ENCODE measurements at regions not wholly inside any gene's neighbourhood (a gene's known extent, or its start where the extent isn't known, plus 50 kb on each side); places are given as distances from the start of the nearest gene placed in this dataset.
"Not testable (repeated sequence)": the region's sequence is repeated elsewhere in the genome, so short reads cannot be mapped to it uniquely, and the experiment has no call there.

DNA sequence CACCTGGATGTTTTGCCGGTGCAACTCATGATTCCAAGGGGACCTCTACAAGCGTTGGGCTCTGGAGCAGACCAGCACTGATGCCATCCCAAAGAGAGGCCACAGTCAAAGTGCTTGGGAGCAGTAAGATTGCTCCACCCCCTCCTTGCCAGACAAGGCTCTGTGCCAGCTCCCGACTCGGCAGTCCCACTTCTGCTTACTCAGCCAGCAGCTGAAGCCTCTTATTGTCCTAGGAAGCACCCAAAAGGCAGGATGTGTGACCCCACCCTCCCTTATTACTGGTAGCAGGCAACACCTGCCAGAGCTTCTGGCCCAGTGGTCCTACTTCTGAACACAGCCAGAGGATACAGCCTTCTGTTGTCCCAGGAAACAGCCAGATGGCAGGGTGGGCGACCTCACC lies 614.2 kb downstream of the TENT5A start:
- intact Hi-C loops (cut with micrococcal nuclease) = no loop called here

GRCh38 chr6:81130969-81131368 lies 621.5 kb downstream of the TENT5A start:
- intact Hi-C loops (cut with micrococcal nuclease) = no loop called here

GRCh38 chr6:81130061-81130460 lies 622.4 kb downstream of the TENT5A start:
- intact Hi-C loops (cut with micrococcal nuclease) = no loop called here

DNA sequence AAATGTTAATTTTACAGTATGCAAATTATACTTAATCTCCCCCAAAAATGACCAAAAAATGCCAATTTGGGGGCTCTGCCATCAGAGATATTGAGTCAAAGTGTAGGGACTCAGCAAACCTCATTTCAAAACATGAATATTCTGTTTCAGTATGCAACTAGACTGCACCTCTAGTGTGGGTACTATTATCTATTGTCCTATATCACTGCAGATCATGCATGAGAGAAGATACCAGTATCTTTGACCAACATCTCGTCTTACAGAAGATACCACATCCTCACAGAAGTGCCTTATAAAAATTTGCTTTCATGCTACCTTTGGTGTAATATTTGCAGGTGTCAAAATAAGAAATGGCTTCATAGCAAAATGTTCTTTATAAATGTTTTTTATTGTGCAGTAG lies 623.8 kb downstream of the TENT5A start:
- intact Hi-C loops (cut with micrococcal nuclease) = no loop called here

- intact Hi-C loops (cut with micrococcal nuclease) = no loop called here
Observed at GRCh38 chr6:81126150-81126549, 626.3 kb downstream of the TENT5A start.

DNA sequence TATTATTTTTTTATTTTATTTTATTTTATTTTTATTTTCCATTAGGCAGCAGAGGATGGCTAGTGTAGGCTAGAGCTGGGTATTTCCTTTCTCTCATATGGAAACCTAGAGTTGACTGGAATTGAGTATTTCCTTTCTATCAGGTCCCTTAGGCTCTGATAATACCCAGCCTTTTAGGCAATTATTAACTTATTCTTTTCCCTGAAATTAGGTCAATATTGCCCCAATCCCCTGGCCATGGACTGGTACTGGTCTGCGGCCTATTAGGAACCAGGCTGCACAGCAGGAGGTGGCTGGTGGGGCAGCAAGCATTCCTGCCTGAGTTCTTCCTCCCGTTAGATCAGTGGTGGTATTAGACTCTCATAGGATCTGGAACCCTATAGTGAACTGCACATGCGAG lies 632.2 kb downstream of the TENT5A start:
- intact Hi-C loops (cut with micrococcal nuclease) = no loop called here

GRCh38 chr6:81105998-81106397 lies 646.5 kb downstream of the TENT5A start:
- intact Hi-C loops (cut with micrococcal nuclease) = no loop called here

- intact Hi-C loops (cut with micrococcal nuclease) = no loop called here
Observed at GRCh38 chr6:81098109-81098814, 654.2 kb downstream of the TENT5A start.

DNA sequence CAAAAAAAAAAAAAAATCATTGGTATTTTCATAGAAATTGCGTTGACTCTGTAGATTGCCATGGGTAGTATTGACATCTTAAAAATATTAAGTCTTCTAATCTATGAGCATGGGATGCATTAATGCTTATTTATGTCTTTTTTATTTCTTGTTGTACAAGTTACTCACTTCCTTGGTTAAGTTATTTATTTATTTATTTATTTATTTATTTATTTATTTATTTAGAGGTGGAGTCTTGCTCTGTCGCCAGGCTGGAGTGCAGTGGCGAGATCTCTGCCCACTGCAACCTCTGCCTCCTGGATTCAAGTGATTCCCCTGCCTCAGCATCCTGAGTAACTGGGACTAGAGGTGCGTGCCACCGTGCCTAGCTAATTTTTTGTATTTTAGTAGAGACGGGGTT lies 656.0 kb downstream of the TENT5A start:
- intact Hi-C loops (cut with micrococcal nuclease) = not testable (repeated sequence)

DNA sequence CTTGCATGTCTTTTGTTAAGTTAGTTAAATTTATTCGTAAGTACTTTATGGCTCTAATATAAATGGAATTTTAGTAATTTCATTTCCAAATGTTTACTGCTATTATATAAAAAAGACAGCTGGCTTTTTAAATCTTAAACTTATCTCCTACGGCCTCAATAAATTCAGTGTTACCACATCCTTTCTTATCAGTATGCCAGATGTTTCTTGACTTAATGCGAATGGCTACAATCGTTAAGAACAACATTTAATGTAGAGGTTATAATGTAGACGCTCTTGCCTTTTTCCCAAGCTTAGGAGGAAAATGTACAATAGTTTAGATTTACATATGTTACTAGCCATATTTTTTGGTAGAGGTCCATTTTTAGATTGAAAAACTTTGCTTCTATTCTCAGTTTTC lies 659.4 kb downstream of the TENT5A start:
- intact Hi-C loops (cut with micrococcal nuclease) = no loop called here

DNA sequence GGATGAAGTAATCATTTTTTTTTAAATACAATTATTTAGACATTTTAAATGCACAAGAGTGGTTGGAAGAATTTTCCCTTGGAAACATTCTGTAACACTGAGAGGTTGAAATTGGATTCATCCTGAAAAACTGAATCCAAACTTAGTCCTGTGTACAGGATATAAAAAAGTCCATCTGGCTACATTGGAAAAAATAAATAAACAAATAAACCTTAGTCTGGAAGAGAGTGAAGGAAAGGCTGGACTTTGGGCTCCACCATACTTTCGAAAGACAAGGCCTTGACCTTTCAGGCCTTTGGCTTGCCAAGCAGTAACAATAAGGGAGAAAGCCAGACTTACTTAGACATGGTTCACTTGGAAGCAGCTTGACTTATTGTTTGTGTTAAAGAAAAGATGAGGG lies 664.3 kb downstream of the TENT5A start:
- intact Hi-C loops (cut with micrococcal nuclease) = no loop called here

DNA sequence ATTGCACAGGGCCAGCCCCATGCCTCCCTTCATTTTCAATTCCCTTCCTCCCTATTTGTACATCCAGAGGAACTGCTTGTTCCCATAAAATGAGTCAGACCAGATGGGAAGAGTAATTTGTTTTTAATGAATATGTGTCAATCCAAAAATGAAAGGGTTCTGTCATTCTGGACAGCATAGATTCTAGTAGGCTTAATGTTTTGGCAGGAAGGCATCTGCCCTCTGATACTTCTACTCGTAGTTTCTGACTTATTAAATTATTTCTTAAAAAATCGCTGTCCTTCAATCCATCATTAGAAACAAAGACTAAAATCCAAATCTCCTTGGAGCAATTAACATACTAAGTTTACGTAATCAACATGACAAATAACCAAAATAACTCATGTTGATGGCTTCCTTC lies 665.5 kb downstream of the TENT5A start:
- intact Hi-C loops (cut with micrococcal nuclease) = no loop called here

DNA sequence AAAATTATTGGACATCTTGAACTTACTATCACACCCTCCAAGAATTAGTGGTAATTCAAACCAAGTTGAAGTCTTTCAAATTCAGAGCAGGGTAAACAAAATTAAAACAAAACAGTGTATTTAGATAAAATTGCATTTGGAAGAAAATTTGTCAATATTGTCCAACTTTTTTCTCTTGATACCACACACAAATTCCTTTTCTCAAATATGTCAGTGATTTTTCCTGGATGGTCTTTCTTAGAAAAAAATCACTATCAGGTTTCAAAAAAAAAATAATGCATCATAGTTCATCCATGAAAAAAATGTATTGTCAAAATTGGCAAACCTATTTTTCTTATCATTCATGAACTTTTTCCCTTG lies 667.1 kb downstream of the TENT5A start:
- intact Hi-C loops (cut with micrococcal nuclease) = no loop called here

- intact Hi-C loops (cut with micrococcal nuclease) = no loop called here
Observed at GRCh38 chr6:81084776-81085430, 667.6 kb downstream of the TENT5A start.

DNA sequence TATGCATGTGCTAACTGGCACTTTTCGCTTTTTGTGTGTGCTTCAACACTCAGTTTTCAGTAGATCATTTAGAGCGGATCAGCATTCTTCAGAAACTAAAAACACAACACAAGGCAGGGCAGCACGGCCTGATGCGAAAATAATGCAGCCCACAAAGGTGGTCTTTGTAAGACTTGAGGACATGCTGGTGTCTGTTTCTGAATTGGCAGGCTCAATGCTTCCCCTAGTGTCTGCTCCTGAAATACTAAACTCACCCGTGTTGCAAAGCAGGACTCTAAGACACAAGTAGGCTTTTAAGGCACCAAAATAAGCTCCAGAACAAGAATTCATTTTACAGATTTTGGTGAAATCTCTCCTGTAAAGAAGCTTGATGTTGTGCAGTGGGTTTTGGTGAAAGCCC lies 676.5 kb downstream of the TENT5A start:
- intact Hi-C loops (cut with micrococcal nuclease) = no loop called here

GRCh38 chr6:81073318-81073717 lies 679.2 kb downstream of the TENT5A start:
- intact Hi-C loops (cut with micrococcal nuclease) = no loop called here

DNA sequence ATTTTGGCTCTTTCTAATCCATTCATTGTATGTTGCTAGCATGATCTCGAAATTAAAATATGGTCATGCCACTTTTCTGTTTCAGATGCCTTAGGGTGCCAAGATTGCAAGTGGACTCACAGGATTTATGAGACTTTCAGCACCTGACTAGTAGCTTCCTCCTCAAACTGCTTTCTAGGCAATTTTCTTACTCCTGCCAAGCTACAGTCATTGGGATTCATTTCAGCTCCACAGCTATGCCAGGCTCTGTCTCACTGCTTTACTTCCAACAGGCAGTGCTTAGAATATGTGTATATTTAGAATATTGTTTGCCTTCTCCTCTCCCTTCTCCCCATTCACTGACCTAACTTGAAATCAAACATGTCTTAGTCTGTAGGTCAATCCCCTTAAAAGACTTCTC lies 681.4 kb downstream of the TENT5A start:
- intact Hi-C loops (cut with micrococcal nuclease) = no loop called here

- intact Hi-C loops (cut with micrococcal nuclease) = no loop called here
Observed at GRCh38 chr6:81067057-81067456, 685.4 kb downstream of the TENT5A start.

- intact Hi-C loops (cut with micrococcal nuclease) = no loop called here
Observed at GRCh38 chr6:81063891-81064290, 688.6 kb downstream of the TENT5A start.

- intact Hi-C loops (cut with micrococcal nuclease) = no loop called here
Observed at GRCh38 chr6:81054036-81054435, 698.4 kb downstream of the TENT5A start.

GRCh38 chr6:81051952-81052351 lies 700.5 kb downstream of the TENT5A start:
- intact Hi-C loops (cut with micrococcal nuclease) = no loop called here

DNA sequence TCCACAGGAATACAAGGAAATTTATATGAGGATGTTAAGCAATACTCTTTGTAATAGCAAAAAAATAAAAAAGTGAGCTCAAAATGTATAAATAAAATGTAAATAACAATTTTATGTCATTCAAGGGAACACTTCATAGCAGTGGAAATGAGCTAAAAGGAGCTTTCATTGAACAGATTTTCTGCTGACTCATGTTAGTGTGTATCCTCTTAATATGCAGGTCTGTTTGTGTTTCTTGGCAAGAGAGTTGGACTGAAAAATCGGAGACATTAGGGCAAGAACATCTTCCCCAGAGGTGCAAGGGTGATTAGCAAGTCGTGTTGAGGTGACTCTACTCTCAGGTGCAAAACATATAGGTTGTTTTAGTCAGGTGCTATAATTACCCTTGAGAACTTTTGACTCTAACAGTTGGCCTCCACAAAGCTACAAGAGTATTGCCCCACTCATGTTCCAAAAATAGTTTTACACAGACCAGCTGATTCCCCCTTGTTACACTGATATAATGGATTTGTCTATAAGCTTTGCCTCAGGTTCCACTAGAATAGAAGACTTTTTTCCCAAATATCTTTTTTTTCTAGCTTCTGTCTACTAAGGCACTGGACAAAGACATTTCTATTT lies 702.9 kb downstream of the TENT5A start:
- intact Hi-C loops (cut with micrococcal nuclease) = no loop called here

DNA sequence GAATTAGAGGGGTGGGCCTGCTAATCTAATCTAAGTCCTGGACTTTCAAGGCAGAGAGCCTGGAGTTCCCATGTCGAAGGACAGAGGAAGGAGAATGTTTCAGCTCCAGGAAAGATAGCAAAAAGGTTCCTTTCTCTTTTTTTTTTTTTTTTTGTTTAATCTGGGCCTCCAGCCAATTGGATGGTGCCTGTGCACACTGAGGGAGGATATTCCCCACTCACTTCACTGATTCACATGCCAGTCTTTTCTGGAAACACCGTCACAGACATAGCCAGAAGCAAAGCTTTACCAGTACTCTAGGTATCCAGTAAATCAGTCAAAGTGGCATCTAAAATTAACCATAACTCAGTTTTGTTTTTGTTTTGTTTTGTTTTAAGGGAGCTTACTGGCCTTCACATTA lies 721.1 kb downstream of the TENT5A start:
- intact Hi-C loops (cut with micrococcal nuclease) = no loop called here
